Fibroblast of skin of scalp (primary cell): ENCODE measurements at regions not wholly inside any gene's neighbourhood (a gene's known extent, or its start where the extent isn't known, plus 50 kb on each side); places are given as distances from the start of the nearest gene placed in this dataset.

Experiments used
- DNase-seq: peaks from one replicate; pipeline ENCODE4 v3.0.0-alpha.2; 2013

DNA sequence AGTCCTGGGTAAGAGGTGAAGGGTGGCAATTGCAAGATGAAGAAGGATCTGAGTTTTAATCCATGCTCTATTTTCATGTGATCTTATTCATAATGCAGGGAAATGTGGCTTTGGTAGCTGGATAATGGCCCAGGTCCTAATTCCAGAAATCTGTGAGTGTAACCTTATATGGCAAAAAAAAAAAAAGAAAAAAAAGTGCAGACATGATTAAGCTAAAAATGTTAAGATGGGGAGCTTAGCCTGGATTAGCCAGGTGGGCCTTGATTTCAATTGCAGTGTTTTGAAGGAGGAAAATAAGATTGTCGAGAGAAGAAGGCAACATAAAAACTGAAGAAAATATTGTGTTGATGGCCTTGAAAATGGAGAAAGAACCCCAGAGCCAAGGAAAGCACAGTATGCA is 867.7 kb upstream of the HS3ST1 start:
- no peak for DNase-seq

DNA sequence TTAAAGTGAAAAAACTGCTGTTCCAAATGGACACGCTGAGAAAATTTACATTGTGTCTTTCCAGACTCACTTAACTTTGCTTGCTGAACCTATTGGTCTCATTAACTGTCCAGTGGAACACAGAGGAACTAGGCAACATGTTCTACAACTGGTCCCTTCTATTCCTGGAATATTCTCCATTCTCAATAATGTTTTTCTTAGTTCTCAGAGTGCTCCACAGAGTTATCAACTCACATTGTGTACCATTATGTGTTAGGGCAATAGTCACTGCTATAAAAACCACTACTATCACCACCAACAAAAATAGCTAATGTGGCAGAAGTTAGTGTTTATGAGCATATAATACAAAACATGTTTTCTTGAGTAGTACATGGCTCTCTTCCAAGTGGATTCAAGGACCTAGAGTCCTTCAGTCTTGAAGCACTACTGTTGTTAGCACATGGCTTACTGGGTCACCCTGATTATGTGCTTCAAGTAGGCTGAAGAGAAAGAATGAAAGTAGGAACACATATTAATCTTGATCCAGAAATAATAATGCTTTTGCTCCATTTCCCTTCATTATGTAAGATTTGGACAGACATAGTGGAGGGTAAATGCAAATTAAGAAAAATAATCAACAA is 865.3 kb upstream of the HS3ST1 start:
- DNase-seq, result no peak

DNA sequence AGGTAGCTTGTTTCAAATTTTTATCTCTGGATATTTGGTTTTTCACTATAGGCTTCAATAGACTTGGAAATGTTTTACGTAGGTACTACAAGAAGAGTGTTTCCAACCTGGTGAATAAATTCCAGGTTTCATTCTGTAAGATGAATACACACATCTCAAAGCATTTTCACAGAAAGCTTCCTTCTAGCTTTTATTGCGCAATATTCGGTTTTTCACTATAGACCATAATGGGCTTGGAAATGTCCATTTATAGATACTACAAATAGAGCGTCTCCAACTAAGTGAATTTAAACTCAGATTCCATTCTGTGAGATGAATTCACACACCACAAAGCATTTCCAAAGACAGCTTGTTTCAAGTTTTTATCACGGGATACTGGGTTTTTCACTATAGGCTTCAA is 857.7 kb upstream of the HS3ST1 start:
- no peak for DNase-seq

DNA sequence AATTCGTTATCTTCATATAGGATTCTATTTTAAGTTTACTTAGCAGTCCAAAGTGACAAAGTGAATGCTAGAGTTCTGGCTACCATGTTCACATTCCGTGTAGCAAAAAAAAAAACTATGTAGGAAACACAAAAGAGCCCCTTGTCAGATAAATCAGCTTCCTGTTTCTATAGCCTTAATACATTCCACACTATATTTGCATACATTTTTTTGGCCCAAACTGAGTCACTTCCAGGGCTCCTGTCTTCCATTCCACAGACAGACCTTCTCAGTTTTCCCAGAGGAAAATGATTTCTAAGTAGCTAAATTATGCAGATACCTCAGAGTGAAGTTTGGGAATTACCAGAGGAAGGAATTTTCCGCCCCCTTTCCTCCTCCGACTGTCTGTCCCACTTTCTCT is 841.9 kb upstream of the HS3ST1 start:
- no peak for DNase-seq

DNA sequence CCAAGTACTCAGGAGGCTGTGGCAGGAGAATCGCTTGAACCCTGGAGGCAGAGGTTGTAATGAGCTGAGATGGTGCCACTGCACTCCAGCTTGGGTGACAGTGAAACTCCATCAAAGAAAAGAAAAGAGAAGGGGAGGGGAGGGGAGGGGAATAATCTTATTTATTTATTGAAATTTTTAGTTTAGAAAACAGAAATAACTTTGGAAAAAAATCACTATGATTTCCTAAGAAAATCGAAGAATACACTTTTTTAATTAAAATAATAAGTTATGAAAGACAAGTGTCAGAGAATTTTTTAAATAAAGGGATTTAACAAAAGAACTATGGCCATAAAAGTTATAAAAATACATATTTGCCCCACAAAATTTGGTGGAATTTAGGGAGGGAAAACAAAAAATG is 836.9 kb upstream of the HS3ST1 start:
- DNase-seq, result no peak

DNA sequence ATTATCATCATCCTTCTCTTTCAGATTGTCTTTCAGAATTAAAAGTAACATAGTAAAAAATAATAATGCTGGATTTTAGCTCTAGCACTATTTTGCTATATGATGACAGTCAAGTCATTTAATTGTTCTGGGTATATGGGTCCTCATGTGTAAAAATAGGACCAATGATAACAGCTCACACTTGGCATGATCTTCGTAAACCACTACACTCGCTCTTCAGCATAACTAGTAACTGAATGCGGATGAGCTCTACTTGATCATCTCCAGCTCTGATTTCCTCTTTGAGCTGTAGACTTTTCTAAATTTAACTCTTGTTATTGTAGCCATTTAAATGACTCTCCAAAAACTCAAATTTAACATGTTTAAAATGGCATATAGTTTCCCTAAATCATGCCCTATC is 831.8 kb upstream of the HS3ST1 start:
- no peak for DNase-seq

DNA sequence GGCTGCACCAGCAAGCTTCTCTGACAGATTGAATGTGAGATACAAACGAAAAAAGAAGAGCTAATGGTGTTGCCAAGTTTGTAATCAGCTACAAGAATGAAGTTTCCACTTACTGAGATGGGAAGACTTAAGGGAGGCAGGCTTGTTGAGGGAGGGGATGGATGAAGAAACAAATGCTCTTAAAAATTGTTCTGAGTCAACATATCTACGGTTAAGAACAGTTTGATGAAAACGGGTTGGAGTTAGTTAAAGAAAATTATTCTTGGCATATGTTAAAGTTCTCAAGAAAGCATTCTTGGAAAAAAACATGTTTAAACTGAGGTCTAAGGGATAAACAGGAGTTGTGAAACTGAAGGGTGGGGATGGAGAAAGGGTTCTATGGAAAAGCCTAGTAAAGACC is 816.3 kb upstream of the HS3ST1 start:
- no peak for DNase-seq

DNA sequence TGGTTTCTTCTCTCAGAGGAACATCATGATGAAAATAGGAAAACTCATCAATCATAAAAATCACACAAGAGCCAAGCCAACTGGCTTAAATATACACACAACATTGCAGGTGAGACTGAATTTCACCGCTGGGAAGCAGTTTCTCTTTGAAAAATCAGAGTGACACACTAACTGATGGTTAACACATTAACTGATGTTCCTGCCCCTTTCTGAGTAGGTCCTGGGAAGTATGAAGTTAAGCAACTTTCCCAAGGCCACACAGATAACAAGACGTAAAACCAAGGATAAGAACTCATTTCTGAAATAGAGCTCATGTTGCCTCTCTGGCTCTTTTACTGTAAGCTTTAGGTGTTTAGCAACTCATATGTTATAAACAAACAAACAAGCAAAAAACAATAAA is 813.7 kb upstream of the HS3ST1 start:
- no peak for DNase-seq

DNA sequence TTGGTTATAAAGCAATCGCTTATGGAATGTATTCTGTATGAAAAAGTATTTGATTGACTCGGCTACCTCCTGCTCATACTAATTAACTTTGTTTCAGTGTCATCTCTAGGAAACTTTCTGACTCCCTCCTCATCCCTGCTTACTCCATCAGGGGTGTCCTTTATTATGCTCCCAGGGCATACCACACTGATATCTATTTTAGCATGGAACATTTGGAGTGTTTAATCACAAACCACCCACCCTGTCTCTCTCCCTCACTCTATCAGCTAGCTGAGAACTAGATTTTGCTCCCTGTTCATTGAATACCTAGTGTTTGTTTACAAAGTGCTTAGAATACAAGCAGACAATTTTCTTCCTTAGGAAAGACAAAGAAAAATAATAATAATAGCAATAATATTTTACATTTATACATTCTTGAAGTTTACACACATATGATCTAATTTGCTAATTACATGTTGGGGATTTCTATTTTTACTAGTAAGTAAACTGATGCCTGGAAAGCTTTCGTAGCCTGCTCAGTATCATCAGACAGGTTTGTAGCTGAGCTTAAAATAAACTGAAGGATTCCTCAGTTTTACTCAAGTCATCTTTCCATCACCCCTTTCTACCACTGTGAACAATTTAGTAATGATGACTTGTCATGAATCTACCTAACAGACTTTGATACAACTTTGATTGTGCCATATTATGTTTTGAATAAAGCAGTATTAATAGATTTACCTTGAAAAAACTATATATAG is 811.4 kb upstream of the HS3ST1 start:
- DNase-seq, result no peak

DNA sequence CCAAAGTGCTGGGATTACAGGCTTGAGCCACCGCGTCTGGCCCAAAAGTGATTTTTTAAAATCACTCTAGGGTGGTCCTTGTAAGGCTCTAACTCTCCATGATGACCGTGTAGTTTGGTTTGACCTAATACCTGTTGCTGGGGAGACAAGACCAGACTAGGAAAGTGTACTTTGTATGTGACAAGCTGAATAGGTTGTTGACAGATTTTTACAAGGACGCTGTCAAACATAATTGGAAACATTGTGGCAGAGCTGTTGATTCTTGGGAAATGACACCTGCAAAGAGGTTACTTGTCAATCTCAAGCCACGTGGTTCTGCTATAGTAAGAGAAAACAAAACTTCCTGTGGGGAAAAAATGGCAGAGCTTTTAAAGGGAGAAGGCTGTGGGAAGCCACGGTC is 802.4 kb upstream of the HS3ST1 start:
- no peak for DNase-seq

DNA sequence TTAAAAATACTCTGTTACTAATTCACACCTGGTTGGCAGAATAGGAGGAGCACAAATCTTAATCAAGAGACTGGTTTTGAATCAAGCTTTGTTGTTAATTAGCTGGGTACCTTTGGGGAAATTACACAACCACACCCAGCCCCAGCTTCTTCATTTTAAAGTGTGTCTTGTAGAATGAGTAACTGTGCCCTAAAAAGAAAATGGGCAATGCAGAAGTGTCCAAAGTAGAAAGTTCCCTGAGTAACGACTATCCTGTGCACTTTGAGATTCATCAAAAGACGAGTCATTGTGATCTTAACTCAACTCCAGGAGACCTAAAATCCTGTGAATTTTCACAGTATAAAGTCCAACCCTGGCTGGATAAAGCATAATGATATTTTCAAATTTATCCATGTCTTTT is 792.3 kb upstream of the HS3ST1 start:
- no peak for DNase-seq

DNA sequence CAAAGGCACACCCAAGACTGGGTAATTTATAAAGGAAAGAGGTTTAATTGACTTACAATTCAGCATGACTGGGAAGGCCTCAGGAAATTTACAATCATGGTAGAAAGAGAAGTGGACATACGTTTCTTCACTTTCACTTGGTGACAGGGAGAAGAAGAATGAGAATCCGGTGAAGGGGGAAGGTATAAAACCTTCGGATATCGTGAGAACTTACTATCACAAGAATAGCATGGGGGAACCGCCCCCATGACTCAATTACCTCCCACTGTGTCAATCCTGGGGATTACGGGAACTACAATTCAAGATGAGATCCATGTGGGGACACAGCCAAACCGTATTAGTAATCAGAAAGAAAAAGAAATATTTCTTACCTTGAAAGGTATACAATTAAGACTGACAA is 782.9 kb upstream of the HS3ST1 start:
- no peak for DNase-seq

DNA sequence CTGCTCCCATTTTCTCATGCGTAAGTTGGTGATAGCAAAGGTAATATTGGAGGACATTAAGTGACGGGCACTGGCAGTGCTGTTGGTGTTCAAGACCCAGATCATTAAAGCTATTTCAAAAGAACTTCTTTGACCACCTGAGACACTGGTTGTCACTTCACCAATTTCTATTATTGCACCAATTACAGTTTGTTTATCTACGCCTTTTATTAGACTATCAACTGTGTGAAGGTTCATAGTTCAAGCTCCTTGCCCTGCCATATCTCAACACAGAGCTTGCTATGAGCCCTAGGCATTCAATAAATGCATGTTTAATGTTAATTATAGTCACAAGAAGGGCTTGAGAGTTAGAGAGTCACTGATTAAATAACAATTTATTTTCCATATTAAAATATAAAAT is 778.7 kb upstream of the HS3ST1 start:
- DNase-seq, result no peak

DNA sequence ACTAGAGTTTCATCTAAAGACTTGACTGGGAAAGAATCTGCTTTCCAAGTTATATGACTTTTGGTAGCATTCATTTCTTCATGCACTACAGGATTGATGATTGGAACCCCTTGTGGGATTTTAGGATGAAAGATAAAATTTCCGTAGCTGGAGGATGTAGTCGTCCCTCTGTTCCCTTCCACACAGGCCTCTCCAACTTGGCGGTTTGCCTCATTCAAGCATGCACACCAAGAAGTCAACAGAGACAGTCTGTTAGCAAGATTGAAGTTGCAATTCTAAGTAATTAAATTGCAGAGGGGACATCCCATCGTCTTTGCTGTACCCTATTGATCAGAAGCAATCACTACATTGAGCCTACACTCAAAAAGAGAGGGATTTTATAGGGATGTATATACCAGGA is 777.4 kb upstream of the HS3ST1 start:
- DNase-seq, result no peak

DNA sequence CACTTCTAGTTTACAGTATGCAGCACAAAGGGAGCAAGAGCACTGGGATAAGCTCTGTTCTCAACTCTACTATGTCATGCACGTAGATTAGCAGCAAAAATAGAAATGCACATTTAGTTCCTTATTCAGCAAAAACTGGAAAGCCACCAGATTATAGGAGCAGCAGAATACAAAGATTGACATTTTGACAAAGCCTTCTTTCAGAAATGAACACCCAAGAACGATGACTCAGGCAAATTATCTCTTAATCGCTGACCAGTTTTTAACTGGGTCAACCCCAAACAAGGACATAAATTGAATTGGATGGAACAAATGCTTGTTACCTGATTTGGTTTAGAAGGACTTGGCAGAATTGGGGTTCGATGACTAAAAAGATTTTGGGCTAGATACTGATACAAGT is 775.3 kb upstream of the HS3ST1 start:
- no peak for DNase-seq

DNA sequence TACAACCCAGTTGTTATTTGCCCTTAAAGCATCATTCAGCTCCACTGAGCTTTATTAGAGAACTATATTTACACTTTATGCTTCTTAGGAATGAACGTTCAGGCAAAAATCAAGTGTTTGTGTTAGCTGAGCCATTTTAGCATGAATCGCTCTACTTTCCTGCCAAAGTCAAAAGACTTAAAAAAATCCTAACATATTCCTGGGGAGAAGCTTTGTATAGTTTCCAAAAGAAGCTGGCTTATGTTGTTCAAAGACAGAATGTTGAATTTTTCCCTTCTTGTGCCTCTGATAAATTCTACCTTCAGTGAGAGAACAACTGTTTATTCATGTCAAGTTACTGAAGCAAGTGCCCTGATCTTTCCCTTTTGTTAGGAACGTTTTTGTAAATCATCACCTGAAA is 771.5 kb upstream of the HS3ST1 start:
- DNase-seq, result no peak

DNA sequence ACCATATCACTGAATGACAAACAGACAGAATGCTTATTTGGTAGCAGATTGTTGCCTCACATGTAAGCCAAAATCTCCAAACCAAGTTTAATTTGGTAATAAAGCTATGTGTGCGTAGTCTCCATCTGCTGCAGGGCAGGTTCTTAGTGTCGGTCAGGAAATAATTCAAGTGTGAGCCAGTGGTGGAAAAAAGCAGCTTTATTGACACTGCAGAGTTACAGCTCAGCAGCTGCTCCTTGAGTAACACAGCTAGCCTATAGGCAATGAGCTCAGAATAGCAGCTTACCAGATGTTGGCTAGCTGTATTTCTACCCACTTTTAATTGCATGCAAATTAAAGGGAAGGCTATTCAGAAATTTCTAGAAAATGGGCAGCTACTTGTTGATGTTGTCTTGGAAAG is 757.8 kb upstream of the HS3ST1 start:
- no peak for DNase-seq

DNA sequence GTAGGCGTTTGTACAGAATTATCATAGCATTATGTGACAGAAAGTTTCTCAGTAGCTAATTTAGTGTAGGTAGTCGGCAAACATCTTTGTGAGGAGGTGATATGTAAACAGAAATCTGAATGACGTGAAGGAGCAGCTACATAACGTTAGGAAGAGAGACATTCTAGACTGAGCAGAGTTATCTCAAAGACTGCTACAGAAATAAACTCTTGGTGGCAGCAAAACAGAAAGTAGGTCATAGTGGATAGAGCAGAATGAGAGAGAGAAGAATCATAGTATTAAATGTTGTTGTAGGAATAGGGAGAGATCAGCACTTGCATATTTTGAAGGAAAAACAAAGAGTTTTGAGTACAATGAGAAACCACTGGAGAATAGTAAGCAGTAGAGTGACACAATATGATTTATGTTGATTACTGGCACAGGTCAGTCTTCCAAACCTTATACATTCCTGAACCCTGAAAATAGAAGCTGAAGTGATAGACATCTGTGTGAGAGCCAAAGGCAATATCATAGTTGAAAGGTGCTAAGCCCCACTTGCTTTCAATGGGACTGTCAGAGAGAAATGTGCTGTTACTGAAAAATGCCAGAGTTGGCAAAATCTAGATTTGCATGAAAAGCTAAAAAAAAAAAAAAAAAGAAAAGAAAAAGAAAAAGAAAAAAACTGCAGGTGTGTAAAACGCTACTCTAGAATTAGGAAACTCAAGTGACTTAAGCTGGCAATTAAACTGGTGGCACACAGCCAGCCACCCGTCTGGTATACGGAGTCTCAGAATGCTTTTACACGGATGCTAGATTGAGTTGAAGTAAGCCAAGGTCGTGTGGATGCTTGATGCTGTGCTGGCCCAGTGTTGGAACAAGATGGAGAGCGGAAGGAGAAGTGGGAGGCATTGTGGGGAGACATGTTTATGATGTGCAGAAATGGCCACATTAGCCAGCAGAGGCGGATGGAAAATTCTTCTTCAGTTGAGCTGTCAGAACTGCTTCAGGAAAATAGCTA is 750.2 kb upstream of the HS3ST1 start:
- no peak for DNase-seq

DNA sequence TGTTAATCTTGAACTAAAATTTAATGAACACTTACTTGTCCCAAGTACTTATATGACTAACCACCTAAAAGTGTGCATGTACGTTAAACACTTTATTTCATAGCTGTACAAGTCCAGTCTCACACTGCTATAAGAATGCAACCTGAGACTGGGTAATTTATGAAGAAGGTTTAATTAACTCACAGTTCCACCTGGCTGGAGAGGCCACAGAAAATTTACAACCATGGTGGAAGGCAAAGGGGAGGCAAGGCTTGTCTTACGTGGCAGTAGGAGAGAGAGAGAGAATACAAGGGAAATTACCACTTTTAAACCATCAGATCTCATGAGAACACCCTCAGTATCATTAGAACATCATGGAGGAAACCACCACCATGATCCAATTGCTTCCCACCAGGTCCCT is 748.7 kb upstream of the HS3ST1 start:
- DNase-seq, result no peak

DNA sequence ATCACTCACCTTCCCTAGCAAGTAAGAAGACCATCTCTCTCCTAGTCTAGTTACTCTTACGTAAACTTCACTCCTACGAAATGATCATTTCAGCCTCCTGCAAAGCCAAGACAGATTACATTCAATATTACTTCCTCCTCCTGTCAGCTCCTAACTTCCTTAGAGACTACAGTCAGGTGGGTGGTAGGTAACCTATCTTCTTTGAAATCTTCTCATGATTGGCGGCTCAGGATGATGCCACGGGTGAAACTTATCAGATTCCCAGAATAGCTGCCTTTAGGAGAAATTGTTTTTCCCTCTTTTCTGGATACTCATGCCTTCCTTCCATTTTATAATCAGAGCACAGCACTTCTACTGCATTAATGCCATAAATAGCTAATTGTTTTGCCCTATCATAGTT is 744.8 kb upstream of the HS3ST1 start:
- no peak for DNase-seq

DNA sequence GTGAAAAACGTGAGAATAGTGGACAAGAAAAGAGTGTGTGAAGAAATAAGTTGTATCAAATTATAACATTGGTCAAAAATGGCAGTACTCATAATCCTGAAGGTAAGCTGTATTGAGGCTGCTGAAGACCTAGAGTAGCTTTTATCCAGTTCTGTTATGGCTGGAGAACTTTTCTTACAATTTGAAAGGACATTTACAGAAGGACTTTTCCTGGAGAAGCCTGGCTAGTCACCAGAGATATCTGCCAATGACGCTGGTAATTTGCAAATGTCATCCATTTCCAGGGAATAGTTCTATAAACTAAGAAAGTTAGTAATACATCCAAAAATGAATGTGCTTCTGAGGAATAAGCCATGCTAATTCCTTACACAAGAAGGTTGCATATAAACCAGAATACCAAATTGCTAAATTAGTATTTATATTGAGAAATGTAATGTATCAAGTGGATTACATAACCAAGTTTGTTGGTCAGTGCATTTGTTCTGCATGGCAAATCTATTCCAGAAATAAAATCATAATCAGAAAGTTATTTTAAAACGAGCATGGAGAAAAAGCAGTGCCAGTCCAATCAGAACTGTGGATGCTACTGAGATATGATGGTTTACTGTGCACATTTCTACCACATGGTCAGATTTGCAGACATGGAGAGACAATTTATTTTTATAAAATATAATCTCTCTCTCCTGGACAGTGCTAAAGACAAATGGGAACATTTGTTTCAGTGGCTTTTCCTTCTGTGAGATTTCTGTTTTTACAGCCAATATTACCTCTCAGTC is 743.7 kb upstream of the HS3ST1 start:
- no peak for DNase-seq

DNA sequence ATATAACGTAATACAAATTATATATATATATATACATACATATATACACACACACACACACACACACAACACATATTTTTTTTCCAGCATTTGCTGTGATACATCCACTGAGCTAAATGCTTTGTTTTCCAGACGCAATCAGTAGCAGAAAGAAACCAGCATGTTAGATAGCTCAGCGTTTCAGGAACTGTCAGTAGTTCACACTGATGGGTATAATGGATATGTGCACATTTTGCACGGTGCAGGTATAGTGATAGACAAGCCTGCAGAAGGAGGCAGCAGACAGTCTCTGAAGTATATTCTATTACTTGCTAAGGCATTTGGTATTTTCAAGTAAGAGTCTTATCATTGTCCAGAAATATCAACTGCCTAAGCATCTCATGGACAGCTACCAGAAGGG is 741.6 kb upstream of the HS3ST1 start:
- no peak for DNase-seq

DNA sequence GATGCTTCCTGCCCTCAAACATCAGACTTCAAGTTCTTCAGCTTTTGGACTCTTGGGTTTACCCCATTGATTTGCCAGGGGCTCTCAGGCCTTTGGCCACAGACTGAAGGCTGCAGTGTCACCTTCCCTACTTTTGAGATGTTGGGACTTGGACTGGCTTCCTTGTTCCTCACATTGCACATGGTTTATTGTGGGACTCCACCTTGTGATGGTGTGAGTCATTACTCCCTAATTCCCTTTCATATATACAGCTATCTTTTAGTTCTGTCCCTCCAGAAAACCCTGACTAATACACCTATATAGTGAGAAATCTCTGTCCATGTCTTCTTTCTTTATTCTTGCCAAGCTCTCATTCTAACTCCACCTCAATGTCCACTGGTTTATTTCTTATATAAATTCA is 736.9 kb upstream of the HS3ST1 start:
- DNase-seq, result no peak
